Activated CD4-positive, CD25-positive, alpha-beta regulatory T cell (primary cell): ENCODE measurements at regions not wholly inside any gene's neighbourhood (a gene's known extent, or its start where the extent isn't known, plus 50 kb on each side); places are given as distances from the start of the nearest gene placed in this dataset.
"Not testable (repeated sequence)": the region's sequence is repeated elsewhere in the genome, so short reads cannot be mapped to it uniquely, and the experiment has no call there.

ENCODE experiments used
- DNase-seq, 4 experiments: peaks; one replicate each; lab custom pipeline; 2025; lab: John Stamatoyannopoulos, UW

DNA sequence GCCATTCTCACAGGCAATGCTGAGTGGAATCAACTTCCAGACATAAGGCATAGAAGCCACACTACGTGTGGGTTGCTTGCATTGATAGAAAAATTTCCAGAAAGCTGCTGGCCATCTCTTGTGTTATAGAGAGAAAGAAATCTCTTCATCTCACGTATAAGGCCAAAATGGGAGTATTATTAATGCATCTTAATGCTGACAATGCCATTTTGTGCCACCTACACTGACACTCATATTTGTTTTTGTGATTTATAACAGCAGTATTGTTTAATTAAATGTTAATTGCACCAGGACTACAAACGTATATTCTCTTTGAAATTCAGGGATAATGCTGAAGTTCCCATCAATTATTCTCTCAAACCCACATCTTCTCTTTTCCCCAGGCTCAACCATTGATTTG lies 56.1 kb upstream of the TMEM132D start:
- no peak for DNase-seq

DNA sequence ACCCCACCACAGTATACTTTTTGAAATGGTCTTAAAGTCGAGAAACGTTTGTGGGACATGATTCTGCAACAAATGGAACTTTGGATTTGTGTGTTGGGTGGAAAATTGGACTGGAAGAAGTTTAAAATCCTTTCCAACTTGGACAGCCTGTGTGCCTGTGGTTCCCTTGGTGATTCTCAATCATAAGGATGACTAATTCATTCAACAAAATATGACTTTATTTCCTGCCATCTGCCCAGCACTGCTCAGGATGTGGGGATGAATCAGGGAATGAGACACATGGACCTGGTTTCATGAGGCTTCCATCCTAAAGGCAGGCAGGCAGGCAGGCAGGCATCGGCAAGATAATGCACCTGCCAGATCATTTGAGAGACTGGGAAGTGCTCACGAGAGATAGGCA lies 57.3 kb upstream of the TMEM132D start:
- no peak for DNase-seq

DNA sequence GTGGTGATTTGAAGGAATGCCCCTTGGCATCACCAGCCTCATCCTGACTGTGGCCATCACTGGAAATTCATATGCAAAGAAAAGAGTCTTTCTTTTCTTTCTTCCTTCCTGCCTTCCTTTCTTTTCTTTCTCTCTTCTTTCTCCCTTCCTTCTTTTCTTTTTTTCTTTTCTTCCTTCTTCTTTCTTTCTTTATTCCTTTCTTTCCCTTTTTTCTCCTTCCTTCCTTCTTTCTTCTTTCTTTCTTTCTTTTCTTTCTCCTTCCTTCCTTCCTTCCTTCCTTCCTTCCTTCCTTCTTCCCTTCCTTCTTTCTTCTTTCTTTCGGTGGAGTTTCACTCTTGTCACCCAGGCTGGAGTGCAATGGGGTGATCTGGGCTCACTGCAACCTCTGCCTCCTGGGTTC lies 58.0 kb upstream of the TMEM132D start:
- DNase-seq, result no peak

DNA sequence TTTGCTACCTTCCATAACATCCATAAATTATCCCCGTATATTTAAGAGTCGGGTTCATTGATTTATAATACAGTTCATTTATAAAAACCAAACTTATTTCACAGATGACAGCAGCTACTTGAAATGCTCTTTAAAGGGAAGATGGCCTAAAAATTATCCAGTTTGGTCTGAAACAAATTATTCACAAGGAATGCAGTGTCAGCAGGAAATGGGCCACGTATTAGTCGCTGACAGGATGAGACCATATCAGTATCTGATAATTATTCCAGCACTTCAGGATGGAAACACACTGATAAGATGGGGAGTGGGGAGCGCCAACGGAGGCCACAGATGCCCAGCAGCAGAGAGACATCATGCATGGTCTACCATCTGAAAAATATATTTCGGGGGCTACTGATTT lies 60.5 kb upstream of the TMEM132D start:
- no peak for DNase-seq

DNA sequence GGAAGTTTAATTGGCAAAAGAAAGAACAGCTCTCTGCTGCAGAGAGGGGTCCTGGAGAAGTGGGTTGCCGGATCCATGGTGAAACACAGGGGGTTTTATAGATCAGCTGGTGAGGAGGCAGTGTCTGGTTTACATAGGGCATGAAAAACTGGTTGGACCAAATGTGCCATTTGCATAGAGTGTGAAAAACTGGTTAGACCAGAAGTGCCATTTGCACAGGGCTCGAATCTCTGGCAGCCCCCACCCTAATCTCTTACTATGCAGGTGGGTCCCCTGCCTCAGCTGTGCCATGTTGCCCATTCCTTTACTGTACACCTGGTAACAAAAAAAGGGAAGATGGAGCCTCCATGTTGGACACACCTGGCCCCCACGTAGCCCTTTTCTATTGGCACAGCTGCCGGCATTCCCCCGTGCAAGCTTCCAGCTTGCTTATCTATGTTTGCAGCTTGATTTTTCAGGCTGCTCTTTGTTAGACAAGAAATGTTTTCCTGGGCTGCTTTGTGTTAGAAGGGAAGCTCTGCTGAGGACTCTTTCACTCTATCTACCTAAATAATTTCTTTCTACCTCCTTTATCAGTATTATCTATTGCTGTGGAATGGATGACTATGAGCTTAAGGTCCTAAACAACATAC lies 61.1 kb upstream of the TMEM132D start:
- no peak for DNase-seq

DNA sequence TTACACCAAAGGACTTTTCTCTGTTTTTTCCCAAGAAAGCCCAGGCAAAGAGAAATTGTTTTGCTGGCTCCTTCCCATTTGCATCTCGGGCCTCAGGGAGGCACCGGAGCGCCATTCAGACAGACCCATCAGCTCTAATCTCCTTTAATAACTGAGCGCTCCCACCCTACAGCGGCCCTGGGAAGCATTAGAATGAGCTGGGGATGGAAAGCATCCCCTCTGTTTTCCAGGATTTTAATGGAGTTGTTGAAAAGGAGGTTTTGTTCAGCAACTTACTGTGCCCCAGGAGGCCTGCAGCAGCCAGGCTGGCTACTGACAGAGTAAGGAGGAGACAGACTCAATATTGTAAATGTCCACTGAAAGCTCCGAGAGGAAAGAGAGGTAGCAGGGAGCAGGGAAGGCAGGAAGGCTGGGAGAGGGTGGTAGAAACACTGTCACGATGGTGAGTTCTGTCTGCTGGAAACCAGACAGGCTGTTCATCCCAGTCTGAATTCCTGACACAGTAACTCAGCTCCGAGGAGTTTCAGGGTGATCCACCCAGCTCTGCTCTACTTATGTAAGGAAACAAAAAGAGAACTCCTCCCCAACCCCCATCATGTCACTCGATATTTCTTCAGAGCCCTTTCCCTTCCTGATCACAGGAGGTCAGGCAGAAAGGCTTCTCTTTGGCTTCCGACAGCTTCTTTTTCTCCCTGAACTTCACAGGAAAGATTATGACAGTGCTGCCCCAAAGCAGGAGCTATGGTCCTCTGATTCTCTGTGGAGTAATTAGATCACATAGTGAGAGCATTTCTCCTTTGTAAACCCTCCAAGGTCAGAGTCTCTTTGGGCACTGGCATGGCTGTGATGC lies 62.5 kb upstream of the TMEM132D start:
- no peak for DNase-seq

DNA sequence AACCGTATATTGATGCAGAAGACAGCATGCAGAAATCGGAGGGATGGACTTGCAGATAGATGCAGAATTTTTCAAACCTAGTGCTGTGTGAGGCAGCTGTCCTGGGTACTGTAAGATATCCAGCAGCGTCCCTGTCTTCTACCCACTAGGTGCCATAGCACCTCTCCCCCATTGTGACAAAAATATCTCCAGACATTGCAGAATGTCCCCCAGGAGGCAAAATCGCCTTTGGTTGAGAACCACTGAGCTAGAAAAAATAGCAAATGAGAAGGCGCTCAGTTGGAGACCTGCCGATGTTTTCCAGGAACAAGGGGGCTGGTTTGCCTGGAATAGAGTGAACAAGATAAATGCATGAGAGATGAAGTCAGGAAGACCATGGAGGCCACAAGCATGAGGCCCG lies 67.9 kb upstream of the TMEM132D start:
- DNase-seq, result no peak

DNA sequence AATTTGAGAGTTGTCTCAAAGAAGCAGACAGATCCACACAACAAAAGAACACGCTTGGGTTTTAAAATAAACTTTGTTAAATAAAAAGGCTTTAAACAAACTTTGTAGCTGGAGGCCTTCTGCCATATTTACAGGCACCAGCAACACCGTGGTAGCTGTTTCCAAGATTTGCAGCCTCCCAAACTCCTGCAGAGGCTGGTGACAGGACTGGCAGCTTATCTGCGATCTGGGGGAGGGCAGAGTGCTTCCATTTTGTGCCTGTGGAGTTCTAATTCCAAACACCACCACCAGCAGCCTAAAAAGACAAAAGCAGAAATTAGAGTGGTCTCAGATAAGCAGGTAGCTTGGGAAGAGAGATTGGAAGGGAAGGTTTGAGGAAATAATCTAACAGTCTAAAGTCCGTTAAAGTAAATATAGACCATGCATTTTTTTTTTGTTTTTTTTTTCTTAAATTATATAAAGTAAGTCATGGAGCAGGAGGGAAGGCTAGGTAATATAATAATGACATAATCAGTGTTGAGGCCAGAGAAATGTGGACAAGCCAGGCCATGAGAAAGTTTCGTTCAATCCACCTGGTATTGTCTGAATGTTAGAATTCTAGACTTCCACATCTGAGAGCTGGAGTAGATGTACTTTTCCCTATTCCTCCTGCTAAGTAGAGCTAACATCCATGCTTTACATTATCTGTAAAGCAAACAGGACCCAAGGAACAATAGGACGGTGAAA lies 69.6 kb upstream of the TMEM132D start:
- no peak for DNase-seq

DNA sequence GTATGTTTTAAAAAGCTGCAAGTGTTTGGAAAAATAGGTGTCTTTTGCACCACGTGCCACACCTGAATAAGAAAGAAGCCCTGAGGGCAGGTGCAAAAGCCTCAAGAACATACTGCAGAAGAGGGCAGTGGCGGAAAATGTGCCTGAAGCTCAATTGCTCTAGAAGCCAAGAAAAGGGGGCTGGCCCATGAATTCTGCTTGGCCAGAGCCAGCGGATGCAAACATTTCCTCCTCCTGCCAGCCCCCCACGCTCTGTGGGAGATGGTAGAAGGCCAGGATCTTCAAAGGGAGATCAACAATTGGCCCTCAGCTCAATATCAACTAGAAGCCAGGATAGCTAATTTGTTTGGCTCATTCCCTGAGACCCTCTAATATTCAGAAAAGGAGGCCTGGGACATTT lies 80.3 kb upstream of the TMEM132D start:
- DNase-seq, result no peak

DNA sequence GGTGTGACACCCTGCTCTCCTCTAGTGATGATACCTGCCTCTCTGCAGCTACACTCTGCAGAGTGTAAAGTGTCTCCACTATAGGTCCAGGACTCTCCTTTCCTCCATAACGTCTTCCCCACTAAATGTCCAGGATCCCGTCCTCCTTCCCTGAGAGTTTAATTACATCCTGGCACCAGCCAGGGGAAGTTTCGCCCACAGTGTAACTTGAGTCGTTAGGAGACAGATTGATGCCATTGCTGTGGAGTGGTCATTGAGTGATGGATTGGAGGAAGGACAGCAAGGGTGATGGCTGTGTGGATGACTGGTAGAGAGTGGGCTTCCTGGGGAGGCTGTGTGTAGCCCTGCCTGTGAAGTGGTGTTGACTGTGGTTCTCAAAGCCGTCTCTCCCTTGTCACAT lies 84.0 kb upstream of the TMEM132D start:
- no peak for DNase-seq

DNA sequence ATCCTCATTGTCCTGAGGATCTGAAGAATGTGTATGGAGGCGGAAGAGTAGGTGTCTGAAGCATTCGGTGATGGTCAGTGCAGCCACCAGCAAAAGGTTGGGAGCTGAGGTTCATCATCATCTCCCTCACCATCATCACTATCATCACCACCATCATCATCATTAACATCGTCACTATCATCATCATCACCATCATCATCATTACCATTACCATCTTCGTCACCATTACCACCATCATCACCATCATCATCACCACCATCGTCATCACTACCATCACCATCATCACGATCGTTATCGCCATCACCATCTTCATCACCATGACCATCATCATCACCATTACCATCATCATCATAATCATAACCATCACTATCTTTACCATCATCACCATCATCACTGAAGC lies 90.8 kb upstream of the TMEM132D start:
- no peak for DNase-seq

DNA sequence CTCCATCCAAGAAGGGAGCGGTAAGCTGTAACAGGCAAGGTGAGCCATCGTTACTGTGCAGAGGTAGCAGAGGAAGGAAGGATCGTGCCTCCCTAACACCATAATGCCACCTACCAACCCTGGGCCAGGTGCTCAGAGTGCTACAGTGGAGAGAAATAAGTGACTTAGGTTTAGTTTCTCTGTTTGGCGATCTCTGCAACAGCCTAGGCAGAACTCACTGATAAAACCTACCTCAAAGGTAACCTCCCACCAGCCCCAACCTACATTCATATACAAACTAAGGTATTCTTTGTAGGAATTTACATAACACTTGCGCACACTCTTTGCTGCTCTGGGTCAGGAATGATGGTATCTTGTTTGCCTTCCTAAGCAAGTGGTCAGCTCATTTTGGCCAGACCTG lies 93.4 kb upstream of the TMEM132D start:
- no peak for DNase-seq

DNA sequence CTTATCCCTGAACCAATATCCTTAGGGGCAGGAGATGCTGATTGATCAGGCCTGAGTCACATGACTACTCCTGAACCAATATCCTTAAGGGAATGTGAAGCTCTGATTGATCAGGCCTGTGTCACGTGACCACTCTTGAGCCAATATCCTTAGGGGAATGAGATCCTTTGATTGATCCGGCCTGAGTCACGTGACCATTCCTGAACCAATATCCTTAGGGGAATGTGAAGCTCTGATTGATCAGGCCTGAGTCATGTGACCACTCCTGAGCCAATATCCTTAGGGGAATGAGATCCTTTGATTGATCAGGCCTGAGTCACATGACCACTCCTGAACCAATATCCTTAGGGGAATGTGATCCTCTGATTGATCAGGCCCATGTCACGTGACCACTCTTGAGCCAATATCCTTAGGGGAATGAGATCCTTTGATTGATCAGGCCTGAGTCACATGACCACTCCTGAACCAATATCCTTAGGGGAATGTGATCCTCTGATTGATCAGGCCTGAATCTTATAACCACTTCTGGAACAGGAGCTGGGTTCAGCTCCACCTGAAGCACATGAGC lies 100.6 kb upstream of the TMEM132D start:
- DNase-seq, result not testable (repeated sequence)

DNA sequence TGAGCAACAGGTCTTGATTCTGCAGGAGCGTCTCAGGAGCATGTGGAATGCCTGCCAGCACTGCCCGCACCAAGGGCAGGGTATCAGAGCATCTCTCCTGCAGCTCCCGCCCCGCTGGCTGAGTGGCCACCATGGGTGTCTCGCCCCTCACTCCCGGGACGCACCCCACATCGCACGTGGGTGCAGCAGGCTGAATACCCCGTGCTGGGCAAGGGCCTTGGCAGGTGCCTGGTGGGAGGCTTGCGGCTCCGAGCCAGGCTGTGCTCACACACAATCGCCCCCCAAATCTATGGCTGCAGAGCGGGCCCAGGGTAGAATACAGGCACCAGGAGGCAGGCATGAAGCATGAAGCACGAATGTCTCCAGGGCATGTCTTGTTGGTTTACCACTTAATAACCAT lies 103.9 kb upstream of the TMEM132D start:
- DNase-seq, result no peak

DNA sequence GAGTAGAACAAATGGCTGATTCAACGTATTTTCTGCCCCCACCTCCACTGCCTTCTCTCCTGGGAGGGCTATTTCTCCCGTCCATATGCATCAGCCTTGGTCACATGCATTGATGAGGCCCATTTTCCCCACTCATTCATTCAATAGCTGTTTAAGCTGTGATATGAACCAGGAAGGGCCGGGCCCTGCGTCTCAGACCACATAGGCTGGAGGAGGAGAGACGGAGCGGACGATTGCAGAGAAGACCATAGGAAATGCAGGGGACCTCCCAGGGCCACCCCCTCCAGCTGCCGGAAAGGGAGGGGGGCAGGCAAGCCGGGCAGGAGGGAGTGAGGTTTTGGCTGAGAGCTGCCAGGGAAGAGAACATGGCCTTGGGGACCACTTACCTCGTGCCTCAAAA lies 104.4 kb upstream of the TMEM132D start:
- DNase-seq, result no peak

DNA sequence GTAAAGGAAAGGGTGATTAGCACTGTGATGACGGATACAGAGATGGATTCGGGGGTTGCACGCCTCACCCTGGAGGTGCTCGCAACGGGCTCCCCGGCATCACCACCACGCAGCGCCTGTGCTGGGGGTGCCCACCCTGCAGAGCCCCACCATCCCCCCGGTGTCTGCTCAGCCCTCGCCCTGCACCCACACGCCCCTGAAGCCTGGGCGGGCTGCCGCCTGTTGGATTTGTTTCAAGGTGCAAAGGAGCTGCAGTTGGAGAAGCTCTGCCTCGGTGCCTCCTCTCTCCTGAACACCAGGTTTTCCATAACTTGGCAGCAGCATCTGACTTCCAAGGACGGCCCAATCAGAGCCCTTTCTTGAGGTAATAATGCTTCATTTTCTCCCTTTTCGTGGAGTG lies 106.1 kb upstream of the TMEM132D start:
- DNase-seq, result no peak

DNA sequence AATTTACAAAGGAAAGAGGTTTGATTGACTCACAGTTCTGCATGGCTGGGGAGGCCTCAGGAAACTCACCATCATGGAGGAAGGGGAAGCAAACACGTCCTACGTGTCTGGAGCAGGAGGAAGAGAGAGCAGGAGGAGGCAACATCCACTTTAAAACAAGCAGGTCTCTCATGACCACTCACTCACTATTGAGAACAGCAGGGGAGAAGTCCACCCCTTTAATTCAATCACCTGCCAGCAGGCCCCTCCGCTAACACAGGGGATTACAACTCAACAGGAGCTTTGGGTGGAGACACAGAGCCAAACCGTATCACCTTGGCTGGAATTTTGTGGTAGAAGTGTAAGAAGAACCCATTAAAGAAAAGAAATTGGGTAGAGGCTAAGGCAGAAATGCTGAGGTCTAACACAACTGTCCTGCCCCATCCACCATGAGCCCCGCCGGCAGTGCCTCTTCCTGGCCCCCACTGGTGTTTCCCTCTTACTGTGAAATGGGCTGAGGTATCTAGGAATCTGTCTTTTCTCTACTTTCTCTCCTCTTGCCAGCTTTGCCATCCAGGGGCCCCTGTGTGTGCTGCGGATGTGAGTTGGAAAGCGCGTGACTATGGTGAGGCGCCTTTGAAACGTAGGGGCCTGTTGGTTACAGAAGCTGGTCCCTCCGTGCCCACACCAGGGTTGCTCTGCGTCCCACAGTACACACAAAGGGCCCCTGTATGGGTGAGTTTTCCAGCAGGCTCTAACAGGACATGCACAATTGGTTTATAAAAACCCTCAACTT lies 108.0 kb upstream of the TMEM132D start:
- DNase-seq, result no peak

DNA sequence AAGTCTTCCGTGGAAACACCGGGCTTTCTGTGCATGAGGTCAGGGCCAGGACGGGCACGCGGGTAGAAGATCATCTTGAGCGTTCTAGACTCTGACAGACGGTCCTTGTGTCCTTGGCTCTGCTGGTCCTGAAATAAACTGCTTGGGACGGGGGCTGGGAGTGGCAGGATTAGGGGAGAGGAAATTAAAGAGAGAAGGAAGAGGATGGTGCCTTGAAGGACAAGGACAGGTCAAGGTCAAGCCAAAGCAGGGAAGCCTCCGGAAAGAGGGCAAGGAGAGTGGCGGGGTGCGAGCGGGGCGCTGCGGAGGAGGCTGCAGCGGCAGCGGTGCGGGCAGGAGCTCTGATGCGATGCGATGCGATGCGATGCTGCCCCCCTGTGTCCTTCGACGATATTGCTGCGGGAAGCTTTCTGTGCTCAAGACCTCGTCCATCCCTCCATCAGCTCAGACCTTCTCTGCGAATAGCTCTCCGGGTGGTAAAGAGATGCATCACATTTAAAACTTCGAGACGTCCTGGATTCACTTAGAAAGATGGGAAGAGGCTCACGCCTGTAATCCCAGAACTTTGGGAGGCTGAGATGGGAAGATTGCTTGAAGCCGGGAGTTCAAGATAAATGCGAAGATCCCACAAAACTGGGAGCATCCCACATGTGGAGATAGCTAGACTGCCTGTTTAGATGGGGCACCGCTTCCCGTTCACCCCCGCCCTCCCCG lies 110.1 kb upstream of the TMEM132D start:
- DNase-seq, result no peak

DNA sequence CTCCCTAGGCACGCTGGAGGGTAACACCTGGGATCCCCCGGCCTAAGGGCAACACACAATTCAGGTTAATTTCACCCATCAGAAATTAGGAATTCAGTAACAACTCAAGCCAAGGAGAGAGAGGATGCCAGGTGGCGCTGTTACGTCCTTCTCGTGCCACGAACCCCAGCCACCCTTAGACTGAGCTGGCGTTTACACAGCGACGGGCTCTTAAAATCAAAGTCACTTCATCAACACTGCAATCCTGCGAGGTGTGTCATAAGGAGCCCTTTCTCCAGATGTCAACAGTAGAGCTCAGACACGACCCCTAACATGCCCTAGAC lies 110.6 kb upstream of the TMEM132D start:
- no peak for DNase-seq

DNA sequence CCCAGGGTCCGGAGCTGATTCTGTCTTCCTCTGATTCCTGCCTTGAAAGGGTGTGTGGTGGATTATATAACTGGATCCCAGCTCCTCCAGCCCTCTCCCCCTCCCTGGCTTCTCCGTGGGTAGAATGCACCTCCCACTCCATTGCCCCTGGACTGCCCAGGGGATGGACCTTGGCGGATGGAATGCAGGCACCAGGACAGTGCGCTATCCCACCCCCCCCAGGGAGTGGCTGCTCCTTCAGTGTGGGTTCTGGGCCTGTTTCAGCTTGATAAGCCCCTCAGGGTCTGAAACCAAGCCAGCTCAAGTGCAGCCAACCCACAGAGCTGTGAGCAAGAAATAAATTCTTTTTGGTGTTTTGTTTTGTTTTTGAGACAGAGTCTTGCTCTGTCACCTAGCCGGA lies 112.4 kb upstream of the TMEM132D start:
- no peak for DNase-seq

DNA sequence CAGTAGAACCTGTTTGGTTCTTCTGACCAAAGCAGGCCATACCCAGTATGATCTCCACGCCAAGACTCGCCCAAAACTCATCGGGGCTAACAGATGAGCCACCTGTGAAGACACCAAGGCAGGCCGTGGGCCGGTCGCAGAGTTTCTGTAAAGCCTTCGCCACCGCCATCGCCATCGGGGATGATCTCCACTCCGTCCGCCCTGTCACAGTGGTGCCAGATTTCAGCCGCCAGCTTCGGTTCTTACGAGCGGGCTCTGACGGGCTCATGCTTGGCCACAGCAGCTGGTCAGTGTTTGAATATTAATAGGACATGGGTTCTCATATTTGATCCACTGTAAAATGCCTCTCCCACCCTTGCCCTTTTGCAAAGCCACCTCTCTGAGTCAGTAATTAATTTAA lies 113.2 kb upstream of the TMEM132D start:
- DNase-seq, result no peak
